HCT116 (cell line): ENCODE measurements at regions not wholly inside any gene's neighbourhood (a gene's known extent, or its start where the extent isn't known, plus 50 kb on each side); places are given as distances from the start of the nearest gene placed in this dataset.

Experiments used
- ATAC-seq: fragments of 200-7000 bp; cut with Tn5 transposase; 2 replicates; pipeline ENCODE4 v1.9.1; 2020; ENCODE audit warnings: mild to moderate bottlenecking, moderate library complexity
- BruUV-seq: library from RNA; stranded (reverse); fragments of 400-500 nt; replicated peaks from 2 replicates; lab custom pipeline; 2021; lab: Mats Ljungman, UMichigan
- CTCF ChIA-PET: fragments of 300-600 bp; sonication (Branson Sonifier 250); formaldehyde crosslinking; loops from one replicate; lab custom pipeline; 2021; ENCODE audit warnings: antibody characterized with exemption; lab: Charles Lee
- POLR2A ChIA-PET: fragments of 300-600, 350-600 bp; sonication (Branson Sonifier 250); formaldehyde crosslinking; loops from one replicate; lab custom pipeline; 2021; ENCODE audit warnings: antibody characterized with exemption; lab: Charles Lee
- RAD21 ChIA-PET, 2 experiments: fragments of 300-600 bp; sonication (Branson Sonifier 250); formaldehyde crosslinking; loops; one replicate each; lab custom pipeline; 2023; ENCODE audit warnings: low total read pairs in 2 of 2; ENCODE audit not compliant: uncharacterized antibody in 2 of 2, unreplicated experiment in 2 of 2, low non-redundant PET in 1 of 2; lab: Charles Lee
- DNase-seq: peaks from one replicate; pipeline ENCODE4 v3.0.0-alpha.2; 2010; ENCODE audit warnings: low read depth, low spot score
- H2AFZ ChIP-seq: fragments of 200-600 bp; shearing (Covaris generic), sonication (generic); 2 replicates; pipeline ENCODE4 v1.6.1; 2017; ENCODE audit warnings: low read depth, mixed run types, mixed read lengths, antibody characterized with exemption, low read length; ENCODE audit not compliant: poor library complexity, severe bottlenecking
- H3K27ac ChIP-seq: 2 replicates; pipeline ENCODE4 v1.5.1; 2012; ENCODE audit warnings: low read depth, low read length
- H3K27me3 ChIP-seq: fragments of 200-600 bp; sonication (generic); 2 replicates; pipeline ENCODE4 v1.6.1; 2016; ENCODE audit warnings: mixed run types, low read length, mixed read lengths; ENCODE audit not compliant: insufficient read depth
- H3K36me3 ChIP-seq, 2 experiments: fragments of 200-500 bp in 1 of 2; fragments of 200-600 bp in 1 of 2; sonication (Bioruptor generic) in 1 of 2; sonication (generic) in 1 of 2; 2 replicates each; pipeline versions ENCODE4 v1.5.1 to v1.6.1; 2014 to 2016; ENCODE audit warnings: low read length in 2 of 2, inconsistent platforms in 1 of 2, mixed read lengths in 1 of 2, mixed run types in 1 of 2; ENCODE audit not compliant: insufficient read depth in 2 of 2, control insufficient read depth in 1 of 2
- H3K4me1 ChIP-seq, 2 experiments: fragments of 200-600 bp in 1 of 2; sonication (generic) in 1 of 2; 2 replicates each; pipeline versions ENCODE4 v1.5.1 to v1.6.1; 2012 to 2017; ENCODE audit warnings: low read length in 2 of 2, inconsistent platforms in 1 of 2, mild to moderate bottlenecking in 1 of 2, mixed read lengths in 1 of 2, mixed run types in 1 of 2, moderate library complexity in 1 of 2; ENCODE audit not compliant: insufficient read depth in 2 of 2, control insufficient read depth in 1 of 2
- H3K4me2 ChIP-seq: fragments of 200-600 bp; sonication (generic); 2 replicates; pipeline ENCODE4 v1.6.1; 2017; ENCODE audit warnings: mixed run types, low read length, mixed read lengths
- H3K4me3 ChIP-seq, 2 experiments: fragments of 200-600 bp in 1 of 2; sonication (generic) in 1 of 2; replicated peaks in 1 of 2; 2 replicates each; pipeline ENCODE4 v1.5.1; 2011 to 2016; ENCODE audit warnings: low read length in 2 of 2, control low read depth in 1 of 2, low read depth in 1 of 2, mild to moderate bottlenecking in 1 of 2, mixed read lengths in 1 of 2, mixed run types in 1 of 2
- H3K79me2 ChIP-seq: fragments of 200-600 bp; sonication (generic); 2 replicates; pipeline ENCODE4 v1.6.1; 2017; ENCODE audit warnings: mild to moderate bottlenecking, mixed run types, low read length, moderate library complexity, mixed read lengths; ENCODE audit not compliant: insufficient read depth
- H3K9ac ChIP-seq: fragments of 200-600 bp; sonication (generic); 2 replicates; pipeline ENCODE4 v1.6.1; 2016; ENCODE audit warnings: low read length, mixed read lengths
- H3K9me2 ChIP-seq: fragments of 200-600 bp; sonication (generic), shearing (Covaris generic); 2 replicates; pipeline ENCODE4 v1.6.1; 2017; ENCODE audit warnings: mixed run types, mild to moderate bottlenecking, moderate library complexity; ENCODE audit not compliant: insufficient read depth
- H3K9me3 ChIP-seq, 2 experiments: fragments of 200-500 bp in 1 of 2; fragments of 200-600 bp in 1 of 2; sonication (Bioruptor generic) in 1 of 2; sonication (generic) in 1 of 2; 2 replicates each; pipeline ENCODE4 v1.6.1; 2014 to 2017; ENCODE audit warnings: low read length in 2 of 2, mixed read lengths in 2 of 2, inconsistent platforms in 1 of 2, low read depth in 1 of 2, mild to moderate bottlenecking in 1 of 2, mixed run types in 1 of 2, moderate library complexity in 1 of 2; ENCODE audit not compliant: control insufficient read depth in 1 of 2, insufficient read depth in 1 of 2
- H4K20me1 ChIP-seq: fragments of 200-600 bp; sonication (generic), shearing (Covaris generic); 2 replicates; pipeline ENCODE4 v1.6.1; 2017; ENCODE audit warnings: mixed run types, mild to moderate bottlenecking, moderate library complexity; ENCODE audit not compliant: insufficient read depth
- MAX ChIP-seq: IDR thresholded peaks from 2 replicates; pipeline ENCODE4 v1.6.1; 2012
- REST ChIP-seq: IDR thresholded peaks from 2 replicates; pipeline ENCODE4 v1.6.1; 2012; ENCODE audit warnings: low read depth
- intact Hi-C: fragments of 100-400 bp; cut with micrococcal nuclease; formaldehyde crosslinking; loops from 2 replicates; pipeline ENCODE4 v1.10.0; 2022

GRCh38 chr7:56483861-56484550, 367.8 kb upstream of the NUPR2 start:
- intact Hi-C loops = no loop called here
- H4K20me1 ChIP-seq = no peaks in the 10 kb centered on the region
- CTCF ChIA-PET = no interaction called here

More at GRCh38 chr7:56483861-56484550, 367.8 kb upstream of the NUPR2 start:
- DNase-seq (no peak), ATAC-seq (no peak)
- no peak for TF ChIP-seq REST
- no peak for TF ChIP-seq MAX
- Histone ChIP-seq H3K4me1 (no peaks in the 10 kb centered on the region), H2AFZ (no peak overlapping the region), H3K79me2 (no peaks in the 10 kb centered on the region), H3K4me3 (no peak overlapping the region), H3K27me3 (no peaks in the 10 kb centered on the region), H3K9me3 (peaks cover 0 to 12% of the 10 kb centered on the region in 2 experiments; a peak in 2 of 4 replicates), H3K9ac (no peak overlapping the region), H3K9me2 (no peaks in the 10 kb centered on the region), H3K4me2 (no peak overlapping the region), H3K36me3 (no peaks in the 10 kb centered on the region), H3K27ac (no peak overlapping the region)
- BruUV-seq = no TSS peak
- ChIA-PET POLR2A (no interaction called here), RAD21 (no interaction called here)
